22Rv1 (cell line): ENCODE measurements at regions not wholly inside any gene's neighbourhood (a gene's known extent, or its start where the extent isn't known, plus 50 kb on each side); places are given as distances from the start of the nearest gene placed in this dataset.

Source experiments
- ZFX ChIP-seq: fragments of 450-650 bp; IDR thresholded peaks from 2 replicates; pipeline ENCODE4 v1.6.1; 2017; ENCODE audit warnings: antibody characterized with exemption, borderline replicate concordance
- TF ChIP-seq, protein P1 (sequence below): fragments of 450-650 bp; IDR thresholded peaks from 2 replicates; pipeline ENCODE4 v1.5.1; 2017; ENCODE audit warnings: mild to moderate bottlenecking

DNA sequence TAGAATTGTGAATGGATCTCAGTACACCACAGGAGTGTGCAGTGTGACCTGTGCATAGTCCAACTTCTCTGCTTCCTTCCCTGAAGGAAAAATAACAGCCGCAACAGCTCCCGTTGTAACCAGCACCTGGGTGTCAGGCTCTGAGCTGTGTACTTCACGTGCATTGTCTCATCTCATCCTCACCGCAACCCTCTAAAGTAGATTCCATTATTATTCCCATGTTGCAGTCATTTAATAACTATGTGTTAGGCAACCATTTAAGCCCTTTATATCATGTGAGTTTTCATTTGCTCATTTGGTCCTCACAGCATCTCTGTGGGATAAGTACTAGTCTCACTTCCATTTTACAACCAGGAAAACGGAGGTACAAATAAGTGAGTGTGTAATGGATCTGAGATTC, 247.0 kb upstream of the MAF start:
- TF ChIP-seq, protein P1, sequence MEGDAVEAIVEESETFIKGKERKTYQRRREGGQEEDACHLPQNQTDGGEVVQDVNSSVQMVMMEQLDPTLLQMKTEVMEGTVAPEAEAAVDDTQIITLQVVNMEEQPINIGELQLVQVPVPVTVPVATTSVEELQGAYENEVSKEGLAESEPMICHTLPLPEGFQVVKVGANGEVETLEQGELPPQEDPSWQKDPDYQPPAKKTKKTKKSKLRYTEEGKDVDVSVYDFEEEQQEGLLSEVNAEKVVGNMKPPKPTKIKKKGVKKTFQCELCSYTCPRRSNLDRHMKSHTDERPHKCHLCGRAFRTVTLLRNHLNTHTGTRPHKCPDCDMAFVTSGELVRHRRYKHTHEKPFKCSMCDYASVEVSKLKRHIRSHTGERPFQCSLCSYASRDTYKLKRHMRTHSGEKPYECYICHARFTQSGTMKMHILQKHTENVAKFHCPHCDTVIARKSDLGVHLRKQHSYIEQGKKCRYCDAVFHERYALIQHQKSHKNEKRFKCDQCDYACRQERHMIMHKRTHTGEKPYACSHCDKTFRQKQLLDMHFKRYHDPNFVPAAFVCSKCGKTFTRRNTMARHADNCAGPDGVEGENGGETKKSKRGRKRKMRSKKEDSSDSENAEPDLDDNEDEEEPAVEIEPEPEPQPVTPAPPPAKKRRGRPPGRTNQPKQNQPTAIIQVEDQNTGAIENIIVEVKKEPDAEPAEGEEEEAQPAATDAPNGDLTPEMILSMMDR: no peak
- no peak for TF ChIP-seq ZFX
